IPS-20b (cell line): ENCODE measurements at regions not wholly inside any gene's neighbourhood (a gene's known extent, or its start where the extent isn't known, plus 50 kb on each side); places are given as distances from the start of the nearest gene placed in this dataset.

Experiments used
- H3K27ac ChIP-seq: one replicate; pipeline ENCODE4 v1.5.1; 2013; ENCODE audit warnings: low read length
- H3K27me3 ChIP-seq: 2 replicates; pipeline ENCODE4 v1.6.1; 2013; ENCODE audit warnings: mild to moderate bottlenecking, low read length, inconsistent platforms; ENCODE audit not compliant: insufficient read depth
- H3K36me3 ChIP-seq: 2 replicates; pipeline ENCODE4 v1.6.1; 2013; ENCODE audit warnings: low read depth, mild to moderate bottlenecking, inconsistent platforms, low read length, moderate library complexity; ENCODE audit not compliant: insufficient read depth
- H3K4me1 ChIP-seq: 2 replicates; pipeline ENCODE4 v1.6.1; 2013; ENCODE audit warnings: mild to moderate bottlenecking, control low read depth, inconsistent platforms, low read length, moderate library complexity; ENCODE audit not compliant: insufficient read depth
- H3K4me3 ChIP-seq: 2 replicates; pipeline ENCODE4 v1.5.1; 2013; ENCODE audit warnings: mild to moderate bottlenecking, low read length, inconsistent platforms
- H3K9ac ChIP-seq: 2 replicates; pipeline ENCODE4 v1.6.1; 2013; ENCODE audit warnings: low read depth, mild to moderate bottlenecking, inconsistent platforms, low read length, moderate library complexity
- H3K9me3 ChIP-seq: 2 replicates; pipeline ENCODE4 v1.6.1; 2013; ENCODE audit warnings: mild to moderate bottlenecking, low read depth, low read length, inconsistent platforms; ENCODE audit not compliant: insufficient read depth

GRCh38 chr5:2999926-3000325 lies 248.4 kb upstream of the IRX2 start:
- no peak overlapping the region for H3K4me3 ChIP-seq
- H3K27me3 ChIP-seq, result no peaks in the 10 kb centered on the region
- H3K9ac ChIP-seq, result no peak overlapping the region
- no peaks in the 10 kb centered on the region for H3K36me3 ChIP-seq
- peaks cover 4% of the 10 kb centered on the region for H3K9me3 ChIP-seq
- no peak overlapping the region for H3K27ac ChIP-seq
- no peaks in the 10 kb centered on the region for H3K4me1 ChIP-seq

GRCh38 chr5:2998106-2998505 lies 246.6 kb upstream of the IRX2 start:
- Histone ChIP-seq H3K4me3 (no peak overlapping the region), H3K27ac (no peak overlapping the region), H3K4me1 (no peaks in the 10 kb centered on the region), H3K27me3 (no peaks in the 10 kb centered on the region), H3K9ac (no peak overlapping the region), H3K36me3 (no peaks in the 10 kb centered on the region), H3K9me3 (peaks cover 4% of the 10 kb centered on the region)

DNA sequence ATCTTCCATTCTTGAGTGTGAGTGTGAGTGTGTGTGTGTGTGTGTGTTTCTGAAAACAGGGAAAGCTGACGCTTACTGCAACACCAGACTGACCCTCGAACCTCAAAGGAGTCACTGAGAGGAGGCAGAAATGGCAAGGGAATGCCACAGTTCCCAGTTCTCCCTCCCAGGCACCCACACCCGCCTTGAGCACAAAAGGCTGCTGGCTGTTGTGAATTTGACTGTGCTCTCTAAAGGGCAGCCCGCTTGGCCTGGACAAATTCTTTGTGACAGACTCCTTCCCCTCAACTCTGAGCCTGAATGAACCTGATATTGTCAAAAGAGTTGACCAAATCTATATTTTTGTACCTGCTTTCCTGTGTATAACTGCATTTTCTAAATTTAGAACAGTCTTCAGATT lies 245.7 kb upstream of the IRX2 start:
- Histone ChIP-seq H3K9ac (no peak overlapping the region), H3K27me3 (no peaks in the 10 kb centered on the region), H3K36me3 (no peaks in the 10 kb centered on the region), H3K9me3 (peaks cover 2% of the 10 kb centered on the region), H3K4me1 (no peaks in the 10 kb centered on the region), H3K27ac (no peak overlapping the region), H3K4me3 (no peak overlapping the region)

- Histone ChIP-seq H3K4me3 (no peak overlapping the region), H3K9me3 (no peaks in the 10 kb centered on the region; the same call in none of the 2 replicates), H3K4me1 (no peaks in the 10 kb centered on the region), H3K27me3 (no peaks in the 10 kb centered on the region), H3K9ac (no peak overlapping the region), H3K36me3 (no peaks in the 10 kb centered on the region), H3K27ac (no peak overlapping the region)
These were observed 245.2 kb upstream of the IRX2 start for GRCh38 chr5:2996687-2997086.

DNA sequence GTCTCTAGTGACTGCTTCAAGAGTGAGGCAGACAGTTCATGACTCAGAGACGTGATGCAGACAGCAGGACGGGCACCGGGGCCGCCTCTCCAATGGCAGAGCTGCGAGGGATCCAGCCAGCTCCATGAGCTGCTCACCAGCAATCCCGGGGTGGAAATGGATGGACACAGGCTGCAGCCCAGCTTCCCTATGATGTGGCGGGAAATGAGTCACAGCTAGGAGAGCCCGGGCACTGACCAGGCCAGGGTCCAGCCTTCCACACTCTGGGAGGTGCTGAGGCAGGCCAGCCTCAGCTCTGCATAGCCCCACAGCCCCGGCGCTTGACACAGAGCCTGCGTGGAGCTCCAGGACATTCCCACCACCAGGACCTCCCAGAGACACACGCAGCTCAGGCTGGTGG lies 244.8 kb upstream of the IRX2 start:
- no peaks in the 10 kb centered on the region for H3K27me3 ChIP-seq

DNA sequence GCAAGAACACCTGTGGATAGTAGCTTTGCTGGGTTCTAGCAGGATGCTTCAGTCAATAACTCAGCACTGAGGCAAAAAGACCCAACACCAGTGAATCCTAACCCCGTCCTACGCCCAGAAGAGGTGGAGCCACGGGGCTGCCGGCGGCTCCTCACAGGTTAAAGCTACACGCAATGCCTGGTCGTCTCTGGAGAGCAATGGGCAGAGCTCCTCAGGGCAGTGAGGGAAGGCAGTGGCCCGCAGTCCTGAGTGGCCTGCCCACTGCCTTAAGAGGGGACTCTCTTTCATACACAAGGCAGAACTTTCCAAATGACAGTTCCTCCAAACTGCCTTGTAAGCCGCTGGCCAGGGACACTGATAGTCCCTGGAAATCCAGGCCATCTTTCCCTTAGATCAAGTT lies 244.2 kb upstream of the IRX2 start:
- no peak overlapping the region for H3K9ac ChIP-seq
- H3K27ac ChIP-seq, result no peak overlapping the region
- H3K4me3 ChIP-seq, result no peak overlapping the region
- H3K36me3 ChIP-seq, result no peaks in the 10 kb centered on the region
- no peaks in the 10 kb centered on the region for H3K27me3 ChIP-seq
- no peaks in the 10 kb centered on the region for H3K9me3 ChIP-seq
- H3K4me1 ChIP-seq, result no peaks in the 10 kb centered on the region

More for the DNA sequence above, 244.8 kb upstream of the IRX2 start:
- H3K4me3 ChIP-seq, result no peak overlapping the region
- no peak overlapping the region for H3K27ac ChIP-seq
- H3K9me3 ChIP-seq, result no peaks in the 10 kb centered on the region
- H3K9ac ChIP-seq, result no peak overlapping the region
- no peaks in the 10 kb centered on the region for H3K4me1 ChIP-seq
- no peaks in the 10 kb centered on the region for H3K36me3 ChIP-seq

GRCh38 chr5:2995035-2995434 lies 243.6 kb upstream of the IRX2 start:
- H3K36me3 ChIP-seq, result no peaks in the 10 kb centered on the region
- H3K9ac ChIP-seq, result no peak overlapping the region
- H3K9me3 ChIP-seq, result no peaks in the 10 kb centered on the region
- H3K4me3 ChIP-seq, result no peak overlapping the region
- no peak overlapping the region for H3K27ac ChIP-seq
- H3K27me3 ChIP-seq, result no peaks in the 10 kb centered on the region
- no peaks in the 10 kb centered on the region for H3K4me1 ChIP-seq

DNA sequence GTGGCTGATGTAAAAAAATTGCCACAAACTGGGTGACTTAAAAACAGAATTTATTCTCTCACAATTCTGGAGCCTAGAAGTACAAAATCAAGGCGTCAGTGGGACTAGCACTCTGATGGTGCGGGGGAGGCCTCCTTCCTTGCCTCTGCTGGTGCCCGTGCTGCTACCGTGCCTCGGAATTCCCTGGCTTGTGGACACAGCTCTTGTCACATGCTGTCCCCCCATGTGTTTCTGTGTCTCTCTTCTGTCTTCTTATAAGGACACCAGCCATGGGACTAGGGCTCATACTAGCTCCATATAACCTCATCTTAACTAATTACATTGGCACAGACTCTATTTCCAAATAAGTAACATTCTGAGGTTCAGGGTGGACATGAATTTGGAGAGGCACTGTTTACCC lies 242.3 kb upstream of the IRX2 start:
- no peaks in the 10 kb centered on the region for H3K4me1 ChIP-seq
- no peaks in the 10 kb centered on the region for H3K9me3 ChIP-seq
- no peak overlapping the region for H3K27ac ChIP-seq
- H3K4me3 ChIP-seq, result no peak overlapping the region
- H3K36me3 ChIP-seq, result no peaks in the 10 kb centered on the region
- H3K27me3 ChIP-seq, result no peaks in the 10 kb centered on the region
- no peak overlapping the region for H3K9ac ChIP-seq

DNA sequence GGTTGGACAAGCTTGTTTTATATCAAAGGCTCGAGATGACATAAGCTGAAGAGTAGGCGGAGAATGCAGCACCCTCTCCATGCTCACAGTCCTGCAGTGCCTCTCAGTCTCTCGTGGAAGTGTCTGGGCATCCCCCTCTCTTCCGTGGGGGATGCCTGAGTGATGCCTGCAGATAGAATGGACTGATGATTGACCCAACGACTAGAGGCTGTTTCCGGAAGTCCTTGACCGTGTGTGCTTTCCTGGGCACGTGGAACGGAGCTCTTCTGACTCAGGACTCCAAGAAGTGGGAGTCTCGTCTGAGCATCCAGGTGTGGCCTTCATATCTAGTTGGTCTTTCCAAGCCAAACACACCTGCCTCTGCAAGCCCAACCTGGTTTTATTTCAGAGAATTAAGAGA lies 241.8 kb upstream of the IRX2 start:
- H3K4me3 ChIP-seq, result no peak overlapping the region
- no peaks in the 10 kb centered on the region for H3K9me3 ChIP-seq
- no peaks in the 10 kb centered on the region for H3K4me1 ChIP-seq
- H3K36me3 ChIP-seq, result no peaks in the 10 kb centered on the region
- no peak overlapping the region for H3K27ac ChIP-seq
- H3K9ac ChIP-seq, result no peak overlapping the region
- no peaks in the 10 kb centered on the region for H3K27me3 ChIP-seq

DNA sequence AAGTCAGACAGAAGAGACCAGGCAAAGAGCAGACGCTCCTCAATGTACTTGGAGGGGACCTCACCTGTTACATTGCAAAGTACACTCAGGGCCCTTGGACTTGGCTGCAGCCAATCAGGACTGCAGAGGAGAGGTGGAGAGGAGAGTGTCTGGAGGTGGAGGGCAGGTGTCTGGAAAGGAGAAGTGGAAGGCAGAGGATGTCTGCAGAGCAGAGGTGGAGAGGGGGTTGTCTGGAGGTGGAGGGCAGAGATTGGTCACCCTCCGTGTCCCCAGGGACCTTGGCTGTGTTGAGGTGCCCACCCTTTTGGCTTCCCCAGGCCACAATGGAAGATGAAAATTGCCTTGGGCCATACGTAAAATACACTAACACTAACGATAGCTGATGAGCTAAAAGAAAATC lies 241.3 kb upstream of the IRX2 start:
- no peak overlapping the region for H3K9ac ChIP-seq
- H3K4me3 ChIP-seq, result no peak overlapping the region
- H3K9me3 ChIP-seq, result no peaks in the 10 kb centered on the region
- H3K27ac ChIP-seq, result no peak overlapping the region
- no peaks in the 10 kb centered on the region for H3K27me3 ChIP-seq
- no peaks in the 10 kb centered on the region for H3K4me1 ChIP-seq
- H3K36me3 ChIP-seq, result no peaks in the 10 kb centered on the region

DNA sequence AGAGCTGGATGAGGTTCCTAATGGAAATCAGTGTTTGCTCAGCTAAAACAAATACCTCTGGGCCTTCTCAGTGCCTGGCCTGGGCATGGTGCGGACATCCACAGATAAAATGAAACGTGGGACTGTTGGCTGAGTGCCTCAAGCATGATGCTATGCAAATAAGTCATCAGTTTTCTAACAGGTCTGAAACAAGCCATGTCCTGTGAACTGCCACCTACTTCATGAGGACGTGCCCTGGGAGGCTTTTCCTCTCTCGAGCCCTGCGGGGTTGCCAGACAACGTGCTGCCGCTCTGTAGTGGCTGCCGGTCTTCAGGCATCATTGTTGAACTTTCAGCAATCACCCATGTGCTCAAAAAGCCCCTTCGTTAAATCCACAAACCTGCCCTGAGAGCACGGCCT lies 240.4 kb upstream of the IRX2 start:
- no peak overlapping the region for H3K27ac ChIP-seq
- H3K4me3 ChIP-seq, result no peak overlapping the region
- no peaks in the 10 kb centered on the region for H3K9me3 ChIP-seq
- H3K27me3 ChIP-seq, result no peaks in the 10 kb centered on the region
- H3K36me3 ChIP-seq, result no peaks in the 10 kb centered on the region
- no peaks in the 10 kb centered on the region for H3K4me1 ChIP-seq
- no peak overlapping the region for H3K9ac ChIP-seq

DNA sequence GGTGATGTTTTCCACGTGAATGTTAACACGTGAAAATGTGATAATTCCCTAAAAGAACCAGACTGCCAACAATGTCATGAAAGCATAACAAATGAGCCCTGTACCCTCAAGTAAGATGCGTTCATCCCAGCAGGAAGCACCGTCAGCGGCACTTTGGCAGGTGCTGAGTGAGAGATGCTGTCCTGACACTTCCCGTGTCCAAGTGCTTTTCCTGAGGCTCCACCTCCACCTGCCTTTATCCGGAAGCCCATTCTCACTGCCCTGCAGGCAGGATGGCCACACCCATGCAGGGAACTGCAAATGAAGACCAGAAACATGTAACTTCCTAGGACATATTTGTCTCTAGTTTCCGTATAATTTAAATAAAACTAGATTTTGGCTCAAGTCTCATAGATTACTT lies 238.0 kb upstream of the IRX2 start:
- H3K27ac ChIP-seq, result no peak overlapping the region
- no peaks in the 10 kb centered on the region for H3K9me3 ChIP-seq
- H3K9ac ChIP-seq, result no peak overlapping the region
- no peaks in the 10 kb centered on the region for H3K27me3 ChIP-seq
- H3K4me1 ChIP-seq, result no peaks in the 10 kb centered on the region
- H3K4me3 ChIP-seq, result no peak overlapping the region
- no peaks in the 10 kb centered on the region for H3K36me3 ChIP-seq

DNA sequence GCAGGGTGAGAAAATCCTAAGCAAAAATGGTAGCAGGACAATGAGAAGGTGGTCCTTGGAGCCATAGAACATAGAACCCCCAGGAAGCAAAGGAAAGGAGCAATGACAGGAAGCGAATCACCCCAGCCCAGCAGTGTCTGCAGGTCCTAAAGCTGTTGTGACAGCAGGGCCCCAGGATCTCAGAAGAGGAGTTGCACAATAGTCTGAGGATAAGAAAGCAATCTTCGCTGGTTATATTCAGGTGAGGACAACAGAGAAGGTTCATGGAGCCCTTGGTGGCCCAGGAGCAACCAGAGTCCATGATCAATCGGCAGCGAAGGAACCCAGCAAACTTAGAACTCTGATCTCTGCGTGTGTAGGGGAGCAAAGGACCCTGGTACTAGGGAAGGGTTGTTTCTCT lies 234.8 kb upstream of the IRX2 start:
- Histone ChIP-seq H3K27ac (no peak overlapping the region), H3K4me3 (no peak overlapping the region), H3K9me3 (no peaks in the 10 kb centered on the region), H3K27me3 (no peaks in the 10 kb centered on the region), H3K4me1 (no peaks in the 10 kb centered on the region), H3K36me3 (no peaks in the 10 kb centered on the region), H3K9ac (no peak overlapping the region)
